ENCODE measurements at regions not wholly inside any gene's neighbourhood (a gene's known extent, or its start where the extent isn't known, plus 50 kb on each side); places are given as distances from the start of the nearest gene placed in this dataset.

DNA sequence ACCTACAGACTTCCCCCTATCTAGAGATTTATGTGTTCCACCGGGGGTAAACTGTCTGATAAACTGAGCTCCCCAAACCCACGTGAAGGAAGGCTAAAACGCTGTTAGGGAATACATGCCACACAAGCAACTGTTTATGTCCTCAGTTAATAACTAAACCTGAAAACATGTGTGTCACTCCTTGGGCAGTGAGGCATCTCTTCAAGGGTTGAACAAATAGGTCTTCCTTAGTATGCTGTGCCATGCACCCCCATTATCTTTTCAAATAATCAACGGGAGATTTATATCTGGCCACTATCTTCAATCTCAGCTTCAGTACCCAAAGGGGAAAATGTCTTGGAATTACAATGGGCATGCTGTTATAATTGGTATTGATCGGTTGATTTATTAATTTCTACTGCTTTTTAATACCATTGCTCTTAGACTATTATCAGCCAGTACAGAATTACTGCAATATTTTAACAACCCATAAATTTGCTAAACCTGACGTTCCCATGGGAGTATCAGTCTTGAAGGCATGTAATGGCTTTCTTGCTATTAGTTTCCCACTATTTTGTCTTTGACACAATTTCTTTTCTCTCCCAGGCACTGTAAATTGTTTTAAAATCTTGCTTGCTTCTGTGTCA, 279.2 kb upstream of the P2RY1 start:
- Histone ChIP-seq H3K4me3 (no peak overlapping the region), H3K36me3 (replicated peaks in 1 of 2; ENCODE audit: insufficient read depth in 1 of 2, low read depth in 2 of 2) (no peaks in the 10 kb centered on the region), H3K27ac (no peak overlapping the region), H3K27me3 (no peaks in the 10 kb centered on the region), H3K4me1 (no peaks in the 10 kb centered on the region), H3K9me3 (no peaks in the 10 kb centered on the region)
- DNase-seq, result no peak
- ATAC-seq, result no peak
- intact Hi-C loops (cut with DNase I), result no loop called here
- WGBS, 2 donors, result 68 to 76% methylated on average over 6 of the region's 6 CpGs
- no peak for TF ChIP-seq POLR2A (IDR thresholded peaks at IDR 0.05)
- TF ChIP-seq, protein P1, sequence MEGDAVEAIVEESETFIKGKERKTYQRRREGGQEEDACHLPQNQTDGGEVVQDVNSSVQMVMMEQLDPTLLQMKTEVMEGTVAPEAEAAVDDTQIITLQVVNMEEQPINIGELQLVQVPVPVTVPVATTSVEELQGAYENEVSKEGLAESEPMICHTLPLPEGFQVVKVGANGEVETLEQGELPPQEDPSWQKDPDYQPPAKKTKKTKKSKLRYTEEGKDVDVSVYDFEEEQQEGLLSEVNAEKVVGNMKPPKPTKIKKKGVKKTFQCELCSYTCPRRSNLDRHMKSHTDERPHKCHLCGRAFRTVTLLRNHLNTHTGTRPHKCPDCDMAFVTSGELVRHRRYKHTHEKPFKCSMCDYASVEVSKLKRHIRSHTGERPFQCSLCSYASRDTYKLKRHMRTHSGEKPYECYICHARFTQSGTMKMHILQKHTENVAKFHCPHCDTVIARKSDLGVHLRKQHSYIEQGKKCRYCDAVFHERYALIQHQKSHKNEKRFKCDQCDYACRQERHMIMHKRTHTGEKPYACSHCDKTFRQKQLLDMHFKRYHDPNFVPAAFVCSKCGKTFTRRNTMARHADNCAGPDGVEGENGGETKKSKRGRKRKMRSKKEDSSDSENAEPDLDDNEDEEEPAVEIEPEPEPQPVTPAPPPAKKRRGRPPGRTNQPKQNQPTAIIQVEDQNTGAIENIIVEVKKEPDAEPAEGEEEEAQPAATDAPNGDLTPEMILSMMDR (IDR thresholded peaks at IDR 0.05), result no peak

- DNase-seq, result peak in 1 of 4 donors; percentile 8
Observed at GRCh38 chr3:152556731-152557254, 278.1 kb upstream of the P2RY1 start.

GRCh38 chr3:152557302-152557999, 277.5 kb upstream of the P2RY1 start:
- no peaks in the 10 kb centered on the region for H3K27me3 ChIP-seq
- peak overlapping the region in 1 of 4 donors; percentile 6 for H3K27ac ChIP-seq
- no peaks in the 10 kb centered on the region for H3K9me3 ChIP-seq
- WGBS, 2 donors, result 41 to 45% methylated on average over 2 of the region's 2 CpGs
- H3K4me3 ChIP-seq, result no peak overlapping the region
- H3K4me1 ChIP-seq, result no peaks in the 10 kb centered on the region
- no peak for DNase-seq
- ATAC-seq, result no peak
- no peak for TF ChIP-seq POLR2A (IDR thresholded peaks at IDR 0.05)
- TF ChIP-seq, protein P1 (IDR thresholded peaks at IDR 0.05), result no peak
- intact Hi-C loops (cut with DNase I), result no loop called here
- H3K36me3 ChIP-seq (replicated peaks in 1 of 2; ENCODE audit: insufficient read depth in 1 of 2, low read depth in 2 of 2), result no peaks in the 10 kb centered on the region

More at GRCh38 chr3:152556731-152557254, 278.1 kb upstream of the P2RY1 start:
- TF ChIP-seq, protein P1 (IDR thresholded peaks at IDR 0.05), result no peak
- no peak for TF ChIP-seq POLR2A (IDR thresholded peaks at IDR 0.05)
- H3K27ac ChIP-seq, result peak overlapping the region in 1 of 4 donors; percentile 6
- no peaks in the 10 kb centered on the region for H3K36me3 ChIP-seq (replicated peaks in 1 of 2; ENCODE audit: insufficient read depth in 1 of 2, low read depth in 2 of 2)
- H3K9me3 ChIP-seq, result no peaks in the 10 kb centered on the region
- intact Hi-C loops (cut with DNase I), result no loop called here
- ATAC-seq, result peak; percentile 69
- H3K4me1 ChIP-seq, result no peaks in the 10 kb centered on the region
- H3K4me3 ChIP-seq, result no peak overlapping the region
- H3K27me3 ChIP-seq, result no peaks in the 10 kb centered on the region

GRCh38 chr3:152558386-152558785, 276.5 kb upstream of the P2RY1 start:
- DNase-seq (no peak), ATAC-seq (no peak)
- Histone ChIP-seq H3K36me3 (replicated peaks in 1 of 2; ENCODE audit: insufficient read depth in 1 of 2, low read depth in 2 of 2) (no peaks in the 10 kb centered on the region), H3K27ac (no peak overlapping the region), H3K4me1 (no peaks in the 10 kb centered on the region), H3K27me3 (no peaks in the 10 kb centered on the region), H3K9me3 (no peaks in the 10 kb centered on the region), H3K4me3 (no peak overlapping the region)
- intact Hi-C loops (cut with DNase I), result no loop called here
- WGBS, 2 donors, result 63 to 80% methylated on average over 1 of the region's 1 CpG
- TF ChIP-seq, protein P1 (IDR thresholded peaks at IDR 0.05), result no peak
- TF ChIP-seq POLR2A (IDR thresholded peaks at IDR 0.05), result no peak

Data from body of pancreas (tissue), 4 donors.